ENCODE measurements at regions not wholly inside any gene's neighbourhood (a gene's known extent, or its start where the extent isn't known, plus 50 kb on each side); places are given as distances from the start of the nearest gene placed in this dataset.

DNA sequence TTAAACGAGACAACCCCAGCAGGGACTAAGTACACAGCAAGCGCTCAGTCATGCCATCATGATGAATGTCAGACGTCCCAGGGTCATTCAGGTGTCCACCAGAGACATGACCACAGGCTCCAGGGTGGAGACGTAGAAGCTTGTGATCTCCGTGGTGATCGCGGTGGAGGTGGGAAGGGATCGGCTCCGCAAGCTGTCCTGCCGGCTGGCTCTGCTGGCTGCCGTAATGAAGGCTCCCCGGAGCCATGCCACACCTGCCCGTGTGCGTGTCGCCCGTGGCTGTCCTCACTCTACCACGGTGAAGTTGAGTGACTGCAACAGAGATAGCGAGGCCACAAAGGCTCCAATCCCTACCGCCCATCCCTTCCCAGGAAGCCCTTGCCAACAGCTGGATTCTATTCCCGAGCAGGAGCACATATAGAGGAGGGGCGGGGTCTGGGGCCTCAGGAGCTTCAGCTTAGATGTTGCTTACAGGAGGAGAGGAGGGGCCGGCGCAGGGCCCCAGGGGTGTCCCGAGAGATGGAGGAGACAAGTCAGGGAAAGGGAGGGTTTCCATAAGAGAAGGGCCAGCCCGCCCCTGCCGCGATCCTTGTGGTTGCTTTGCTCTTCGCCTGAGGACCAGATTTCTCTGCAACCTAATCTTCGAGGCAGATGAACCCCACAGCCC, 332.6 kb upstream of the SFSWAP start:
- H3K9me3 ChIP-seq, result no peaks in the 10 kb centered on the region
- H3K36me3 ChIP-seq, result no peaks in the 10 kb centered on the region
- H3K27me3 ChIP-seq, result peaks cover 42% of the 10 kb centered on the region
- H3K4me3 ChIP-seq, result no peak overlapping the region
- peak in 1 of 2 donors; percentile 69 for DNase-seq (ENCODE audit: low spot score in 2 of 2)
- TF ChIP-seq, protein P1, sequence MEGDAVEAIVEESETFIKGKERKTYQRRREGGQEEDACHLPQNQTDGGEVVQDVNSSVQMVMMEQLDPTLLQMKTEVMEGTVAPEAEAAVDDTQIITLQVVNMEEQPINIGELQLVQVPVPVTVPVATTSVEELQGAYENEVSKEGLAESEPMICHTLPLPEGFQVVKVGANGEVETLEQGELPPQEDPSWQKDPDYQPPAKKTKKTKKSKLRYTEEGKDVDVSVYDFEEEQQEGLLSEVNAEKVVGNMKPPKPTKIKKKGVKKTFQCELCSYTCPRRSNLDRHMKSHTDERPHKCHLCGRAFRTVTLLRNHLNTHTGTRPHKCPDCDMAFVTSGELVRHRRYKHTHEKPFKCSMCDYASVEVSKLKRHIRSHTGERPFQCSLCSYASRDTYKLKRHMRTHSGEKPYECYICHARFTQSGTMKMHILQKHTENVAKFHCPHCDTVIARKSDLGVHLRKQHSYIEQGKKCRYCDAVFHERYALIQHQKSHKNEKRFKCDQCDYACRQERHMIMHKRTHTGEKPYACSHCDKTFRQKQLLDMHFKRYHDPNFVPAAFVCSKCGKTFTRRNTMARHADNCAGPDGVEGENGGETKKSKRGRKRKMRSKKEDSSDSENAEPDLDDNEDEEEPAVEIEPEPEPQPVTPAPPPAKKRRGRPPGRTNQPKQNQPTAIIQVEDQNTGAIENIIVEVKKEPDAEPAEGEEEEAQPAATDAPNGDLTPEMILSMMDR (IDR thresholded peaks at IDR 0.05), result no peak
- TF ChIP-seq POLR2A (IDR thresholded peaks at IDR 0.05) (no peak), EP300 (IDR thresholded peaks at IDR 0.05) (no peak), POLR2AphosphoS5 (IDR thresholded peaks at IDR 0.05) (no peak)
- H3K4me1 ChIP-seq, result no peaks in the 10 kb centered on the region
- 74% methylated on average over 19 of the region's 29 CpGs for WGBS
- H3K27ac ChIP-seq, result no peak overlapping the region

DNA sequence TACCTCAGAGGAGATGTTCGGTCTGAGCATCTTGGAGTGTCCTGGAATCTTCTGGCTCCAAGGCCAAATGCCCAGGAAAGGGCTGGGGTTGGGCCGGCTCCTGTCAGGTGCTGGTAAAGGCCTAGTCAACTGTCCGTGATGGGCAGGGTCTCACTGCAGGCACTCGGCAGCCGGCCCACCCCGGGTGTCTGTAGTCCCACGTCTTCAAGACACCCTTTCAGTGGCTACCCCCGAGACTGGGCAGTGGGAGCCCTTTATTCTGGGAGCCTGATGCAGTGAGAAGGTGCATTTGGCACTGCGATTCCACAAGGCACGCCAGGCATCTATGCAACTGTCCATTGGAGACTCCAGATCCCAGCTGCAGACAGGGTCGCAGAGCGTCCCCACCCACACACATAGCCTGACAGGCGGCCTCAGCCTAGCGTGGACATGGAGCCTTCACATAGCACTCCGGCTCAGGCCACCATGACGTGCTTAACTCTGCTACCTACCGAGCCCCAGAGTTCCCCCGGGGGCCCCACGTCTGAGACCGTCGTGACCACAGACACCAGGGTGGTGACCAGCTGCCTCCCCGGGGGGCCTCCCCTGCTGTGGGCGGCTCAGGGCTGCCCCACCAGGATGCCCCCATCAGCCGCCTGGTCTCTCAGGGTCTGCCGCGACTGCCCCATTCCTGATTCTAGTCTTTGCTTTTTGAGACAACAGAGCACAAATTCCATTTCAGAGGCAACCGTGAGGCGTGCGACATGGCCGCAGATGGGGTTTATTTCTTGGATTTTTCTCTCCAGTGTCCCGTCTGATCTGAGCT, 331.8 kb upstream of the SFSWAP start:
- no peaks in the 10 kb centered on the region for H3K9me3 ChIP-seq
- TF ChIP-seq EP300 (IDR thresholded peaks at IDR 0.05) (no peak), POLR2AphosphoS5 (IDR thresholded peaks at IDR 0.05) (no peak)
- TF ChIP-seq, protein P1 (IDR thresholded peaks at IDR 0.05), result no peak
- no peaks in the 10 kb centered on the region for H3K4me1 ChIP-seq
- 80% methylated on average over 27 of the region's 31 CpGs for WGBS
- H3K27me3 ChIP-seq, result peaks cover 50% of the 10 kb centered on the region
- H3K27ac ChIP-seq, result no peak overlapping the region
- H3K4me3 ChIP-seq, result no peak overlapping the region
- peak in 1 of 2 donors; percentile 65 for DNase-seq (ENCODE audit: low spot score in 2 of 2)
- no peaks in the 10 kb centered on the region for H3K36me3 ChIP-seq

DNA sequence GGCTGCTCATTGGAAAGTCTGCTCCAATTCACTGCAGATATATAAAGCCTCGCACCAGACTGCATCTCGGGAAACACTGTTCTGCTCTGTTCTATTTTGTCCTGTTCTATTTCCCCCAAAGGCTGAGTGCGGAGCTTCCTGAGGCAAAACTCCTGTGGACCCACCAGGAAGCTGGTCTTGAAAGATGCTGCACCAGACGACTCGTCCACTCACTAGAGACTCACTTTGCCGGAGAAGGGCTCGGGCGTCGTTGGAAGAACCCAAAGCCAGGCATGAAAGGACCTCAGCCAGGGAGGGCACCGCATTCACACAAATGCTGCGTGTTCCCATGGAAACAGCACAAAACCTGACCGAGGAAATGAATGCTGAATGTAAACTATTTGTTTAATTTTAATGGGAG, 331.2 kb upstream of the SFSWAP start:
- H3K27ac ChIP-seq, result no peak overlapping the region
- H3K4me1 ChIP-seq, result no peaks in the 10 kb centered on the region
- peaks cover 56% of the 10 kb centered on the region for H3K27me3 ChIP-seq
- WGBS, result 68% methylated on average over 12 of the region's 12 CpGs
- peak in 1 of 2 donors; percentile 64 for DNase-seq (ENCODE audit: low spot score in 2 of 2)
- H3K9me3 ChIP-seq, result no peaks in the 10 kb centered on the region
- no peak overlapping the region for H3K4me3 ChIP-seq
- H3K36me3 ChIP-seq, result no peaks in the 10 kb centered on the region
- no peak for TF ChIP-seq EP300 (IDR thresholded peaks at IDR 0.05)
- TF ChIP-seq POLR2AphosphoS5 (IDR thresholded peaks at IDR 0.05), result no peak
- no peak for TF ChIP-seq POLR2A (IDR thresholded peaks at IDR 0.05)
- TF ChIP-seq, protein P1 (IDR thresholded peaks at IDR 0.05), result no peak

DNA sequence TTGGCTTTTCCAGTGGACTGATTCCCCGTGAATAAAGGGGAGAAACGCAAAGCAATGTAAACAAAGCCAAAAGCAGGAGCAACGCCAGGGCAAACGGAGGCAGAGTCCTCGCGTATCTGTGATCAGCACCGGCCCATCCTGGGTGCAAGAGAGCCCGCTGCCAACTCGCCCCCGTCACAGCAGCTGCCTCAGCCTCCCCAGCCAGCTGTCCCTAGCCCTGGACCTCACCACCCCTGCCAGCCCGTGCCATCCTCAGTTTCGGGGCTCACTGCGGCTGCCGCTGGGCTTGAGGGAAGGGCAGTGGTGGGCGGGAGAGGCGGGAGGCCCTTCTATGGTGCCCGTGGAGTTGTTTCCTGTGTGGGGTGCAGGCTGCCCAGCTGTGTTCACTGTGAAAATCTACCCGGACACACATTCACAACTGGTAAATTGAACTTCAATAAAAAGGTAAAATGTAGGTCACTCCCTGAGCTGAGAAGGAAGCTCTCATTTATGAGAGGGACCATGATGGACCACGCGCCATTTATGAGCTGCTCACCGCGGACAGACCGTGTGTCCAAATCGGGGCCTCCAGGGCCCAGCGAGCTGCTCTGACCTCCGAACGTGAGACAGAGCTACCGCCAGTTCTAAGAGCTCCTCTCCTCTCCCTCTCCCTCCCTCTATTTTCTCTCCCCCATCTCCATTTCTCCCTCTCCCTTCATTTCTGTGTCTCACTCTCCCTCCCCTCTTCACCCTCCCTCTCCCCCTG, 330.5 kb upstream of the SFSWAP start:
- H3K36me3 ChIP-seq, result no peaks in the 10 kb centered on the region
- H3K27ac ChIP-seq, result no peak overlapping the region
- H3K4me1 ChIP-seq, result no peaks in the 10 kb centered on the region
- H3K4me3 ChIP-seq, result no peak overlapping the region
- peak in 1 of 2 donors; percentile 69 for DNase-seq (ENCODE audit: low spot score in 2 of 2)
- TF ChIP-seq EP300 (IDR thresholded peaks at IDR 0.05), result no peak
- no peak for TF ChIP-seq POLR2A (IDR thresholded peaks at IDR 0.05)
- TF ChIP-seq, protein P1 (IDR thresholded peaks at IDR 0.05), result no peak
- TF ChIP-seq POLR2AphosphoS5 (IDR thresholded peaks at IDR 0.05), result no peak
- H3K9me3 ChIP-seq, result no peaks in the 10 kb centered on the region
- peaks cover 62% of the 10 kb centered on the region for H3K27me3 ChIP-seq
- WGBS, result 72% methylated on average over 28 of the region's 28 CpGs

All from suprapubic skin (tissue), 4 donors.